RWPE1 (cell line): ENCODE measurements at regions not wholly inside any gene's neighbourhood (a gene's known extent, or its start where the extent isn't known, plus 50 kb on each side); places are given as distances from the start of the nearest gene placed in this dataset.

ENCODE experiments used
- CTCF ChIA-PET: fragments of 350-600 bp; sonication (Branson Sonifier 250); formaldehyde crosslinking; extraction: SDS; loops from one replicate; lab custom pipeline; 2021; lab: Yijun Ruan, JAX
- POLR2A ChIA-PET: fragments of 400-600 bp; formaldehyde crosslinking; extraction: SDS; loops from one replicate; lab custom pipeline; 2020; ENCODE audit warnings: antibody characterized with exemption; ENCODE audit not compliant: low non-redundant PET; lab: Yijun Ruan, JAX
- DNase-seq: peaks from one replicate; pipeline ENCODE4 v3.0.0; 2012; ENCODE audit warnings: low spot score
- H3K27ac ChIP-seq: fragments of 450-650 bp; 2 replicates; pipeline ENCODE4 v1.5.1; 2017
- TF ChIP-seq, protein P1 (sequence below): fragments of 450-650 bp; conservative IDR thresholded peaks from 2 replicates; pipeline ENCODE4 v1.5.1; 2017; ENCODE audit warnings: low read depth, mild to moderate bottlenecking

DNA sequence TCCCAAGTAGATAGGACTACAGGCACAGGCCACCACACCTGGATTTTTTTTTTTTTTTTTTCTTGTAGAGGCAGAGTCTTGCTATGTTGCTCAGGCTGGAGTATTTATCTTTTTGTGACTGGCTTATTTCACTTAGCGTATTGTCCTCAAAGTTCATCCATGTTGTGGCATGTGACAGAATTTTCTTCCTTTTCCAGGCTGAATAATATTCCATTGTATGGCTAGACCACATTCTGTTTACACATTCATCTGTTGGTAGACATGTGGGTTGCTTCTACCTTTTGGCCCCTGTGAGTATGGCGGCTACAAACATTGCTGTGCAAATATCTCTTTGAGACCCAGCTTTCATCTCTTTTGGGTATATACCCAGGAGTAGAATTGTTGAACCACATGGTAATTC is 160.2 kb upstream of the SMAD3 start:
- no peak for DNase-seq
- ChIA-PET CTCF (interaction anchor here (0.7 kb wide), 1 partner anchor 311 kb away, joined by 4 read pairs; no protein-coding TSS in a partner anchor), POLR2A (no interaction called here)
- H3K27ac ChIP-seq: no peak overlapping the region
- TF ChIP-seq, protein P1, sequence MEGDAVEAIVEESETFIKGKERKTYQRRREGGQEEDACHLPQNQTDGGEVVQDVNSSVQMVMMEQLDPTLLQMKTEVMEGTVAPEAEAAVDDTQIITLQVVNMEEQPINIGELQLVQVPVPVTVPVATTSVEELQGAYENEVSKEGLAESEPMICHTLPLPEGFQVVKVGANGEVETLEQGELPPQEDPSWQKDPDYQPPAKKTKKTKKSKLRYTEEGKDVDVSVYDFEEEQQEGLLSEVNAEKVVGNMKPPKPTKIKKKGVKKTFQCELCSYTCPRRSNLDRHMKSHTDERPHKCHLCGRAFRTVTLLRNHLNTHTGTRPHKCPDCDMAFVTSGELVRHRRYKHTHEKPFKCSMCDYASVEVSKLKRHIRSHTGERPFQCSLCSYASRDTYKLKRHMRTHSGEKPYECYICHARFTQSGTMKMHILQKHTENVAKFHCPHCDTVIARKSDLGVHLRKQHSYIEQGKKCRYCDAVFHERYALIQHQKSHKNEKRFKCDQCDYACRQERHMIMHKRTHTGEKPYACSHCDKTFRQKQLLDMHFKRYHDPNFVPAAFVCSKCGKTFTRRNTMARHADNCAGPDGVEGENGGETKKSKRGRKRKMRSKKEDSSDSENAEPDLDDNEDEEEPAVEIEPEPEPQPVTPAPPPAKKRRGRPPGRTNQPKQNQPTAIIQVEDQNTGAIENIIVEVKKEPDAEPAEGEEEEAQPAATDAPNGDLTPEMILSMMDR: no peak

DNA sequence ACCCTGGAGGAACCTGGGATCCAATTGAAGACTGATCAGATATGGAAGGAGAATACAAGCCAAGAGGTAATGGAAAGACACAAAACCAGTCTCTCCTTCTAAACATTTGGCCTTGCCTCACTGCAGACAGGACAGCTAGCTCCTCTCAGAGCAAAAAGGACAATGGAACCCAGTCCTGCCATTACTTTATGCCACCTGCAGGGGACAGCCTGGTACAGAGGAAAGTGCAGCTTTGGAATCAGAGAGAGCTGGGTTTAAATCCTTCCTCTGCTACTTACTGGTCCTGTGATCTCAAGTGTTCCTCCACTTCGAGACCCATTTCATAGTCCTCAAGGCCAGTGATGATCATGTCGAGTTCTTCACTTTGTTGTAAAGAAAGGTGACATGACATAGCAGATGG is 159.4 kb upstream of the SMAD3 start:
- DNase-seq: no peak
- ChIA-PET CTCF (interaction anchor here (0.6 to 0.7 kb wide), 2 partner anchors 312 to 507 kb away, joined by 3 to 4 read pairs; no protein-coding TSS in a partner anchor), POLR2A (no interaction called here)
- H3K27ac ChIP-seq: no peak overlapping the region
- TF ChIP-seq, protein P1: no peak

DNA sequence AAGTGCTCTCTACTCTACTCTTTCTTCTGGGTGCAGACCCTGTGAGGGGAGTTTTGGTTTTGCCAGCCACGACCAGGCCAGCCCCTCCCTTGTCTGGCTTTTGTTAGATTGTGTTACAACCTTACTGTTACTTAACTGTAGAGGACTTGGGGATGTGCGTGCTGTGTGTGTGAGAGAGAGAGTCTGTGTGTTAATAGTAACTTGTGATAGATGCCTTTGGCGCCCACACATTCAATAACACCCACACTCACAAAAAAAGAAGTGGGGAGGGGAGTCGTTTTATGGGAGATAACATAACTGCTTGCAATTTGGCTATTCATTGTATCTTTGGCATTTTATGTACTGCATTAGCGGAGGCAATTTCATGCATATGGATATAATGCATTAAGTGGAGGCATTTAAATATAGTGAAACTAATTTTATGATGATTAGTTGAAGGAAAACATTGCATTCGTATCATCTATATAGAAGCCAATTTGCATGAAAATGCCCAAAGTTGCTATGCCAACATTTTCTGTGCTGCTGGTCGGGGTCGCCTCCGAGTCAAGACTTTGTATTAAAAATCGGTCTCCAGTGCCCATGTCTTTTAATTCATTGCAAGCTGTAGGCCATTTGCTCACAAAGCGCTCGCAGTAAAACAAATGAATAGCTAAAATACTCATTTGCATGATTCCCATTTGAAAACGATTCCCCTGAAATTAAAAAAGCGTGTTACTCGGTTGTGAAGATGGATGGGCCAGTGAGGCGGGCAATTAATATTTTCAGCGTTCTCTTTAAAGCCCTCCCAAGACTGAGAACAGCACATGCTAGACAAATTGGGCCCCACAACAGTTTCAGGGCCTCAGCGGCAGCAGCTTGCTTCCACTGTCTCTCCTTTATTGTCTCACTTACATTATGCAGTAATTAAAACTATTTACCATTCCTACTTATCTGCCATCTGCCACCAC is 158.5 kb upstream of the SMAD3 start:
- CTCF ChIA-PET: no interaction called here
- H3K27ac ChIP-seq: no peak overlapping the region
- POLR2A ChIA-PET: no interaction called here
- DNase-seq: no peak
- TF ChIP-seq, protein P1: no peak

DNA sequence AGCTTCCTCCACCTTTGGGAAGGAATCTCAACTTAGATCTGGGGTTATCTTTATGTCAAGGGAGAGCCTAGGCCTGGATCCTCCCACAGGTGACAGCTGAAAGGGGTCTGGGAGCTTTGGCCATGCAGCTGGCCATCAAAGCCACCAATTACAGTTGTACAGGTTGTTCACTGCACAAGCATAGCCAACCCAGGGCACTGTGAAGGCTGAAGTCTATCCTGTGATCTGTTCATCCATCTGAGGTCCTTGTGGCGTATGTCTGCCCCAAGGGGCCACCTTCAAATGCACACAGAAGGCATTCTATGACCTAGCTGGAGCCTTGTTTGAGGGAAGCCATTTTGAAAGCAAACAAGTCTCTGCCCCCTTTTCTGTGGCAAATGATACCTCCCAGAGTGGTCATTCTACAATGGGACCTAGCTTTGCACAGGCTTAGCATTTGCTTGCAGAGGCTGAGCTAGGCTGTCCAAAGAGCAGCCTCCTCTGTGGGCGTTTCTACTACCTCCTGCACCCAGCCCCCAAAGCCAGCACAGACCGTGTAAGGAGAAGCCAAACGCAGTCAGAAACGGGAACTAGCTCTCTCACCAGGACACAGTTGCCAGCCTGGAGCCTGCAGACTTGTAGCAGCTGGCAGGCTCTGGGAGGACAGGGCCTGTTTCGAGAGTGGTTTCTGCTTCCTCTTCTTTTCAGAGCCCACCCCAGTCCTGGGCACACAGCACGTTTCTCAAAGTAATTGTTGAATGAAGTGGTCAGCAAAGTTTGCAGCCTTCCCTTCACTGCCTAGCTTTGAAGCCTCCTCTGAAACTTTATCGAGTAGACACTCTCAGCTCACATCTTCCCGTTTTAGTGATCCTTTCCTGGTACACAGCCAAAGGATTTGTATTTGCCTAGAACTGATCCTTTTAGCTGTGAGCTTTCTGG is 157.3 kb upstream of the SMAD3 start:
- H3K27ac ChIP-seq: no peak overlapping the region
- ChIA-PET POLR2A (no interaction called here), CTCF (no interaction called here)
- TF ChIP-seq, protein P1: no peak
- DNase-seq: no peak

DNA sequence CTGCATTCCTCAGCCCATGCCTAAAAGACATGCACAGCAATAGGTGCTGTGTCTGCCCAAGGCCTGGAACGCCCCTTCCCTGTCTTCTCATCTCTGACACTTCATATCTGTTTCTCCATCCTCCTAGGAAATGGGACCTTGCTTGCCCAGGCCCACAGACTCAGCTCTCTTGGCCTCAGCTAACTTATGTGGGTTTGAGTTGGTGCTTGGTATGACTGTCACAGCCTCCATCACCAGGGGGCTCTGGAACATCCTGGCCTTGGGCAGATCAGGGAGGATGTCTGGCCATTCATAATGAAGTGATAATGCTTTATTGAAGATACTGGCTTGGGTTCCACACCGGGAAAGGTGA is 156.7 kb upstream of the SMAD3 start:
- ChIA-PET CTCF (no interaction called here), POLR2A (no interaction called here)
- TF ChIP-seq, protein P1: no peak
- no peak overlapping the region for H3K27ac ChIP-seq
- DNase-seq: no peak

DNA sequence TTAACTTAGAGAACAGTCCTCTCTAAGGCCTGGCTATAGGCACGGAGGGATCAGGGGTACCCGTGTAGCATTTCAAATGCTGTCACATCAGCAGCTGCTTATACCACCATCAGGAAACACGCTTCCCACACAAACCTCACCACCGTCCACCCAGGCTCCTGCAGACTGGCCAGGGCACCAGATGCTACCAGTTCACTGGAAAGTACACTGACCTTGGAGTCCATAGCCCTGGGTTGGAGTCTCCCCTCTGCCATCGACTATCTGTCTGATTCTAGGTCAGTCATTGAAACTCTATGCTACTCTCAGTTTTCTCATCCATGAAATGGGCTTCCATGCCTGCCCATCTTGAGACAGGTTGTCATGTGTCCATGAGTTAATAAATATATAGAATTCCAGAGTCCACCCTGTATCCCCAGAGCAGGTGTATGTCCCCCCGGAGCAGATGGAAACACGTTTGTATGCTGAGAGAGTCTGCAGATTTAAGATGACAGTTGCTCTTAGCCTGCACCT is 156.0 kb upstream of the SMAD3 start:
- CTCF ChIA-PET: no interaction called here
- TF ChIP-seq, protein P1: no peak
- DNase-seq: no peak
- H3K27ac ChIP-seq: no peak overlapping the region
- POLR2A ChIA-PET: no interaction called here
